ENCODE measurements at regions not wholly inside any gene's neighbourhood (a gene's known extent, or its start where the extent isn't known, plus 50 kb on each side); places are given as distances from the start of the nearest gene placed in this dataset.

DNA sequence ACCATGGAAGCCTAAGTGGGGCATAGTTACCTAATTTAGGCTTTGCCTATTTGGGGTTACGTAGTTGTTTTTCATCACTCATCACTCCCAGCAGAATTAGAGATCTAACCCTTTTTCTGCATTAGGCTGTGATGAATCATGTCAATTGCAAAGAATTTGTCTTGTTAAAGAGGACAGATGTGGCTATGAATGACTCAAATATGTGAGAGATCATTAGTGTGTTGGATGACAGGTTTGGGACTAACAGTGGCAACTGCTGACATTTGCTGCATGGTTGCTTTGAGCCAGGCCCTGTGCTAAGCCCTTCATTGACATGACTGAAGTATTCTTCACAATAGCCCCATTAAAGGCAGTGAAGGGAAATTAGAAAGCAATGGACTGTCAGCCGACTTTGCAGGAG is 83.4 kb upstream of the BMPER start:
- no peak for TF ChIP-seq EZH2 (IDR thresholded peaks at IDR 0.05; ENCODE audit: borderline replicate concordance, low read depth, low read length, severe bottlenecking)
- TF ChIP-seq, protein P1, sequence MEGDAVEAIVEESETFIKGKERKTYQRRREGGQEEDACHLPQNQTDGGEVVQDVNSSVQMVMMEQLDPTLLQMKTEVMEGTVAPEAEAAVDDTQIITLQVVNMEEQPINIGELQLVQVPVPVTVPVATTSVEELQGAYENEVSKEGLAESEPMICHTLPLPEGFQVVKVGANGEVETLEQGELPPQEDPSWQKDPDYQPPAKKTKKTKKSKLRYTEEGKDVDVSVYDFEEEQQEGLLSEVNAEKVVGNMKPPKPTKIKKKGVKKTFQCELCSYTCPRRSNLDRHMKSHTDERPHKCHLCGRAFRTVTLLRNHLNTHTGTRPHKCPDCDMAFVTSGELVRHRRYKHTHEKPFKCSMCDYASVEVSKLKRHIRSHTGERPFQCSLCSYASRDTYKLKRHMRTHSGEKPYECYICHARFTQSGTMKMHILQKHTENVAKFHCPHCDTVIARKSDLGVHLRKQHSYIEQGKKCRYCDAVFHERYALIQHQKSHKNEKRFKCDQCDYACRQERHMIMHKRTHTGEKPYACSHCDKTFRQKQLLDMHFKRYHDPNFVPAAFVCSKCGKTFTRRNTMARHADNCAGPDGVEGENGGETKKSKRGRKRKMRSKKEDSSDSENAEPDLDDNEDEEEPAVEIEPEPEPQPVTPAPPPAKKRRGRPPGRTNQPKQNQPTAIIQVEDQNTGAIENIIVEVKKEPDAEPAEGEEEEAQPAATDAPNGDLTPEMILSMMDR (IDR thresholded peaks at IDR 0.05; ENCODE audit: borderline replicate concordance, extremely low read depth, low read length, poor library complexity, severe bottlenecking) = no peak
